HG03108 (cell line): ENCODE measurements at regions not wholly inside any gene's neighbourhood (a gene's known extent, or its start where the extent isn't known, plus 50 kb on each side); places are given as distances from the start of the nearest gene placed in this dataset.
"Not testable (repeated sequence)": the region's sequence is repeated elsewhere in the genome, so short reads cannot be mapped to it uniquely, and the experiment has no call there.

ENCODE experiments used
- ATAC-seq: cut with Tn5 transposase; IDR thresholded peaks from one replicate; pipeline ENCODE4 v1.9.1; 2021; ENCODE audit warnings: moderate library complexity; ENCODE audit not compliant: unreplicated experiment

- ATAC-seq, result no peak
These were observed 220.1 kb upstream of the MSX2 start for GRCh38 chr5:174504266-174504726.

- no peak for ATAC-seq
These were observed 218.8 kb upstream of the MSX2 start for GRCh38 chr5:174505621-174506020.

GRCh38 chr5:174510782-174511453 is 213.5 kb upstream of the MSX2 start:
- ATAC-seq, result not testable (repeated sequence)

GRCh38 chr5:174511714-174512253 is 212.6 kb upstream of the MSX2 start:
- no peak for ATAC-seq

GRCh38 chr5:174514325-174514724 is 210.1 kb upstream of the MSX2 start:
- ATAC-seq, result no peak

- ATAC-seq, result no peak
These were observed 209.4 kb upstream of the MSX2 start for GRCh38 chr5:174514983-174515394.

- no peak for ATAC-seq
These were observed 207.6 kb upstream of the MSX2 start for GRCh38 chr5:174516741-174517140.

GRCh38 chr5:174518512-174518911 is 205.9 kb upstream of the MSX2 start:
- no peak for ATAC-seq

GRCh38 chr5:174520420-174521396 is 203.7 kb upstream of the MSX2 start:
- no peak for ATAC-seq

GRCh38 chr5:174521449-174521848 is 202.9 kb upstream of the MSX2 start:
- no peak for ATAC-seq

- ATAC-seq, result no peak
These were observed 201.7 kb upstream of the MSX2 start for GRCh38 chr5:174522480-174523260.

- no peak for ATAC-seq
These were observed 200.9 kb upstream of the MSX2 start for GRCh38 chr5:174523311-174524071.

GRCh38 chr5:174524351-174524750 is 200.0 kb upstream of the MSX2 start:
- ATAC-seq, result no peak

- ATAC-seq, result no peak
These were observed 198.2 kb upstream of the MSX2 start for GRCh38 chr5:174526177-174526576.

GRCh38 chr5:174527916-174528540 is 196.4 kb upstream of the MSX2 start:
- ATAC-seq, result no peak

GRCh38 chr5:174528821-174529544 is 195.4 kb upstream of the MSX2 start:
- ATAC-seq, result no peak

- no peak for ATAC-seq
These were observed 194.3 kb upstream of the MSX2 start for GRCh38 chr5:174529925-174530681.

- ATAC-seq, result no peak
These were observed 192.6 kb upstream of the MSX2 start for GRCh38 chr5:174531782-174532191.
